ENCODE measurements at regions not wholly inside any gene's neighbourhood (a gene's known extent, or its start where the extent isn't known, plus 50 kb on each side); places are given as distances from the start of the nearest gene placed in this dataset.

DNA sequence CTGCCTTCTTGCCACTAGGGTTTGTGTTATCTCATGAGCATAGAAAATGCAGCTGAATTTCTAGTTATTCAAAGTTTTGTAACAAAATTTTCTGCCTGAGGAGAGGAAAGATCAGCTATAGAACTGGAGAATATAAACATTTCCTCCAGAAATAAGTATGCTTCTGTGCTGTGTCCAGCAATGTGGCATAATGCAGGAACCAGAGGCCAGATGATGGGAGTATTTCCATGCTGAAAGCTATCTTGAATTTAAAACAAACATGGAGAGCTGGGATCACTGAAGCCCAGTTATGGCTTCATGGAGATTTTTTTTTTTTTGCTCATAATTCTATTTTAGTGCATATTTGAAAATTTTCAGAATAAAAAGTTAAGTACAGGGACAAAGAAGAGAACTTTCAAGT is 608.2 kb downstream of the SOX6 start:
- DNase-seq (ENCODE audit: insufficient read length, low spot score), result no peak
- TF ChIP-seq, protein P1, sequence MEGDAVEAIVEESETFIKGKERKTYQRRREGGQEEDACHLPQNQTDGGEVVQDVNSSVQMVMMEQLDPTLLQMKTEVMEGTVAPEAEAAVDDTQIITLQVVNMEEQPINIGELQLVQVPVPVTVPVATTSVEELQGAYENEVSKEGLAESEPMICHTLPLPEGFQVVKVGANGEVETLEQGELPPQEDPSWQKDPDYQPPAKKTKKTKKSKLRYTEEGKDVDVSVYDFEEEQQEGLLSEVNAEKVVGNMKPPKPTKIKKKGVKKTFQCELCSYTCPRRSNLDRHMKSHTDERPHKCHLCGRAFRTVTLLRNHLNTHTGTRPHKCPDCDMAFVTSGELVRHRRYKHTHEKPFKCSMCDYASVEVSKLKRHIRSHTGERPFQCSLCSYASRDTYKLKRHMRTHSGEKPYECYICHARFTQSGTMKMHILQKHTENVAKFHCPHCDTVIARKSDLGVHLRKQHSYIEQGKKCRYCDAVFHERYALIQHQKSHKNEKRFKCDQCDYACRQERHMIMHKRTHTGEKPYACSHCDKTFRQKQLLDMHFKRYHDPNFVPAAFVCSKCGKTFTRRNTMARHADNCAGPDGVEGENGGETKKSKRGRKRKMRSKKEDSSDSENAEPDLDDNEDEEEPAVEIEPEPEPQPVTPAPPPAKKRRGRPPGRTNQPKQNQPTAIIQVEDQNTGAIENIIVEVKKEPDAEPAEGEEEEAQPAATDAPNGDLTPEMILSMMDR (IDR thresholded peaks at IDR 0.05; ENCODE audit: insufficient read depth, missing control alignments), result no peak
- FAIRE-seq, result no peak

DNA sequence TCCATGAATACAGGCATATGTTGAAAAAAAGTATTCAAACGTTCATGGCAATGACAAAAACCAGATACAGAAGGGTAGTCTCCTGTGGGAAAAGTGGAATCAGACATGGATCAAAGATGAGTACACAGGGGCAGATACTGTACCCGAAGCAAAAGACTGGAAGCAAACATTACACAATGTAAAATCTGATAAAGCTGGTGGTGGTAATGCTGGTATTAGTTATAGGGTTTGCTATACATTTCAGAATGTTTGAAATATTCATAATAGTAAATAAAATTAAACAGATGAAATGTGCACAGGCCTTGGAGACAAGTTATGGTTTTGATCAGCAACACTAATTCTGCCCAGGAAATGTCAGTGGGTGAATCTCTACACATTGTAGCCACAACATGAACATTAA is 607.6 kb downstream of the SOX6 start:
- DNase-seq (ENCODE audit: insufficient read length, low spot score) (no peak), FAIRE-seq (no peak)
- TF ChIP-seq, protein P1 (IDR thresholded peaks at IDR 0.05; ENCODE audit: insufficient read depth, missing control alignments), result no peak

DNA sequence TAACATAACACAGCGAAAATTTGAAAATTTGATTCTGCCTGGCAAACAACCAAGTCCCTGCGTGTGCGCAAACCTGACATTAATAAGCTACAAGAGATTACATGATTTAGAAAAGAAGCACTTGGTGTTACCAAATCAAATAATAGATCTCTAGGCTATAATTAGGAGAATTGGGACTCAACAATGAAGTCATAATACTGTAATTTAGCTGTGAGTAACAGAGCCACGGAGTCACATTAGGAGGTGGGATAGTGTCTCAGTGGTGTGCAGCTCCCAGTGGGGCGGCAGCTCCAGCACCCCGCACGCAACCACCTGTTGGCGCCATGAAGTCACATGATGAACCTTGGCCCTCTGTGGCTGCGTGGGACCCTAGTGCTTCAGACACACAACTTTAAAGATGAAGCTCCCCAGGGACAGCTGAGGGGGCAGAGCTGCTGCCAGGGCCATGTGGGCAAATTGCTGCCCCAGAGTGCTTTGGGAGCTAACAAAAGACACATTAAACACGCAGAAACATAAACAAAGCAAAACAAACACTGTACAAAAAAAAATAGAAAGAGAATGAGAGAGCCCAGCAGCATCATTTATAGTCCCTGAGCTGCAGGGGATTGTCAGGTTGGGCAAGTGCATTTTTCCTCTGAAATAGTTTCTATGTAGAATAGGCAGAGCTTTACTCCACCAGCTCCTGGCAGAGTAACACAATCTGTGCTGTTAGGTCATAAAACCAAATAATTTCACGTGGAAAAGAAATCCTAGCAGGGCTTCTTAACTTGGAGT is 605.6 kb downstream of the SOX6 start:
- no peak for DNase-seq (ENCODE audit: insufficient read length, low spot score)
- no peak for FAIRE-seq
- TF ChIP-seq, protein P1 (IDR thresholded peaks at IDR 0.05; ENCODE audit: insufficient read depth, missing control alignments), result no peak

DNA sequence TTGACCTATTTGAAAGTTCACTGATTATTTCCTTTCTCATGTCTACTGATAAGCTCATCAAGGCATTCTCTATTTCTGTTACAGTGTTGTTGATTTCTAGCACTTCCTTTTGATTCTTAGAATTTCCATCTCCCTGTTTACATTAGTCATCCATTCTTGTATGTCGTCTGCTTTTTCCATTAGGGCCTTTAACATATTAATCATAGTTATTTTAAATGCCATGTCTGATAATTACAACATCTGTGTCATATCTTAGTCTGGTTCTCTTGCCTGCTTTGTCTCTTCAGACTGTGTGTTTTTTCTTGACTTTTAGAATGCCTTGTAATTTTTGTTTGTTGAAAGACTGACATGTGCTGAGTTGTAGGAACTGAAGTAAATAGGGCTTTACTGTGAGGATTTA is 602.1 kb downstream of the SOX6 start:
- no peak for FAIRE-seq

DNA sequence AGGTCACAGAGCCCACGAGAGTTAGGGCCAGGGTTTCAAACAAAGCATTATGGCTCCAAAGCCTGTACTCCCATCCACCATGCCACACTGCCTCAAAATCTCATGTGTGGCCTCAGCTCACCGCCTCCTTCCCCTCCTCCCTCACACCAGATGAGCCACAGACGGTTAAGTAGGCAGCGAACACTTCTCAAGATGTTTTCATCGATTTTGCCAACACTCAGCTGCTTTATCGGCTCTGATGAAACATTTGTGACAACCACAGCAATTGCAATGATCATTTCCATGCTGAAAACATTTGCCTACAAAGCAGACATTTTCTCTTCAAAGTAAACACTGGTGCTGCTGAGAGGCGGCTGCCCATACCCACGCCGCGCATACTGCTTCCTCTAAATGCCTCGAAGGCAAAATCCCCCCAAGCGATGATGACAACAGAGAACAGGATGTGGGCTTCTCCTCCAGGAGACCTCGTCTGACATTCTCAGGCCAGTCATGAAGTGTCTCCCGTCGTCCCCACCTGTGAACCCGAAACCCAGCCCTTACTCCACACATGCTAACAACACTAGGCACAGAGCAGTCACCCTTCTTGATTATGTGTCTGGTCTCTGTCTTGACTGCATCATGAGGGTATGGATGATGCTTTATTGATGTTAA is 599.2 kb downstream of the SOX6 start:
- TF ChIP-seq, protein P1 (IDR thresholded peaks at IDR 0.05; ENCODE audit: insufficient read depth, missing control alignments), result no peak
- FAIRE-seq, result no peak
- DNase-seq (ENCODE audit: insufficient read length, low spot score), result no peak

More for the DNA sequence above, 602.1 kb downstream of the SOX6 start:
- no peak for DNase-seq (ENCODE audit: insufficient read length, low spot score)
- TF ChIP-seq, protein P1 (IDR thresholded peaks at IDR 0.05; ENCODE audit: insufficient read depth, missing control alignments), result no peak

DNA sequence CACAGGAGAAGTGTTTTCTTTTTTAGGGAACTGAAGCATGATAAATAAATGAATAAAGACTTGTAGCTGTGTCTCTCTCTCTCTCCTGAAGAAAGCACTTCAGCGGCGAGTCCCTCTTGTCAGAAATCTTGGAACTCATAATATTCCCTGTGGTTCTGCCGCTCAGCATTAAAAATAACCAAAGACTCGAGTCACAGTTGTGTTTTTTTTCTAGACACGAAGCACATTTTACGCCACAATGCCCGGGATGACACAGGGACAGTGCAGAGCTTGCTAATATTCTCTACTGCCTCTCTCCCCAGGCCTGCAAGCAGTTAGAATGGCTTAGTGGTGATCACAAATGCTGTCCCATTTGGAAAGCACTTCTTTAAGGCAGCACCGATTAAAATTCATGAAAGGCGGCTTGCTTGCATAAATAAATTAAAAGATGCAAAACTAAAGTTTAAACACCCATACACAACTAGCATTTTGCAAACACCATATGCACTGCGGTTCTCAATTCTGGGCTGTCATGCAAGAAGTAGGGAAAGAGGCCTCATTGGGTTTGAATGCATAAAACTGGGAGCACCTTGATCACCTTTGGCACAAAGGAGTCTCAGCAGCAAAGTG is 597.4 kb downstream of the SOX6 start:
- DNase-seq (ENCODE audit: insufficient read length, low spot score) (no peak), FAIRE-seq (no peak)
- TF ChIP-seq, protein P1 (IDR thresholded peaks at IDR 0.05; ENCODE audit: insufficient read depth, missing control alignments), result no peak
